ENCODE measurements at regions not wholly inside any gene's neighbourhood (a gene's known extent, or its start where the extent isn't known, plus 50 kb on each side); places are given as distances from the start of the nearest gene placed in this dataset.

GRCh38 chr12:128164533-128164932 is 102.4 kb upstream of the TMEM132C start:
- DNase-seq (ENCODE audit: low spot score): no peak

- DNase-seq (ENCODE audit: low spot score): no peak
Measured at GRCh38 chr12:128165387-128165786, 101.6 kb upstream of the TMEM132C start.

- no peak for DNase-seq (ENCODE audit: low spot score)
Measured at GRCh38 chr12:128168273-128168672, 98.7 kb upstream of the TMEM132C start.

- no peak for DNase-seq (ENCODE audit: low spot score)
Measured at GRCh38 chr12:128170181-128170580, 96.8 kb upstream of the TMEM132C start.

- DNase-seq (ENCODE audit: low spot score): no peak
Measured at GRCh38 chr12:128178565-128178964, 88.4 kb upstream of the TMEM132C start.

GRCh38 chr12:128178966-128179365 is 88.0 kb upstream of the TMEM132C start:
- DNase-seq (ENCODE audit: low spot score): no peak

GRCh38 chr12:128180166-128180565 is 86.8 kb upstream of the TMEM132C start:
- DNase-seq (ENCODE audit: low spot score): no peak

GRCh38 chr12:128190052-128190451 is 76.9 kb upstream of the TMEM132C start:
- DNase-seq (ENCODE audit: low spot score): no peak

GRCh38 chr12:128190614-128191013 is 76.4 kb upstream of the TMEM132C start:
- peak; percentile 1 for DNase-seq (ENCODE audit: low spot score)

- DNase-seq (ENCODE audit: low spot score): no peak
Measured at GRCh38 chr12:128191380-128191779, 75.6 kb upstream of the TMEM132C start.

GRCh38 chr12:128204711-128205110 is 62.3 kb upstream of the TMEM132C start:
- no peak for DNase-seq (ENCODE audit: low spot score)

- DNase-seq (ENCODE audit: low spot score): no peak
Measured at GRCh38 chr12:128205145-128205544, 61.8 kb upstream of the TMEM132C start.

- DNase-seq (ENCODE audit: low spot score): no peak
Measured at GRCh38 chr12:128205758-128206157, 61.2 kb upstream of the TMEM132C start.

Measured in cerebellar cortex (tissue), 1 donor.